Loucy (cell line): ENCODE measurements at regions not wholly inside any gene's neighbourhood (a gene's known extent, or its start where the extent isn't known, plus 50 kb on each side); places are given as distances from the start of the nearest gene placed in this dataset.

Source experiments
- H2AFZ ChIP-seq: fragments of 200-600 bp; sonication (generic); 2 replicates; pipeline ENCODE4 v1.6.0; 2016; ENCODE audit warnings: antibody characterized with exemption, mild to moderate bottlenecking, low read length, moderate library complexity
- H3F3A ChIP-seq: fragments of 200-600 bp; 2 replicates; pipeline ENCODE4 v1.6.0; 2016; ENCODE audit warnings: antibody characterized with exemption, low read depth, mild to moderate bottlenecking
- H3K27me3 ChIP-seq: fragments of 200-600 bp; sonication (generic); 2 replicates; pipeline ENCODE4 v1.6.1; 2014; ENCODE audit warnings: low read length, mild to moderate bottlenecking; ENCODE audit not compliant: insufficient read depth, poor library complexity, severe bottlenecking
- H3K36me3 ChIP-seq: fragments of 200-600 bp; sonication (generic); 2 replicates; pipeline ENCODE4 v1.6.1; 2016; ENCODE audit warnings: low read length; ENCODE audit not compliant: insufficient read depth
- H3K4me1 ChIP-seq: fragments of 200-600 bp; sonication (generic); 2 replicates; pipeline ENCODE4 v1.5.1; 2014; ENCODE audit warnings: low read length, mild to moderate bottlenecking; ENCODE audit not compliant: insufficient read depth, poor library complexity, severe bottlenecking
- H3K4me2 ChIP-seq: fragments of 200-600 bp; sonication (generic); 2 replicates; pipeline ENCODE4 v1.6.0; 2014; ENCODE audit warnings: antibody characterized with exemption, low read length, low read depth, mild to moderate bottlenecking; ENCODE audit not compliant: poor library complexity, severe bottlenecking
- H3K4me3 ChIP-seq: fragments of 200-600 bp; sonication (generic); 2 replicates; pipeline ENCODE4 v1.5.1; 2014; ENCODE audit warnings: low read length, mild to moderate bottlenecking, mixed read lengths; ENCODE audit not compliant: poor library complexity, severe bottlenecking
- H3K79me2 ChIP-seq: fragments of 200-600 bp; sonication (generic); 2 replicates; pipeline ENCODE4 v1.6.1; 2014; ENCODE audit warnings: low read length; ENCODE audit not compliant: insufficient read depth
- H3K9ac ChIP-seq: fragments of 200-600 bp; sonication (generic); 2 replicates; pipeline ENCODE4 v1.6.0; 2014; ENCODE audit warnings: mild to moderate bottlenecking, low read depth, low read length, moderate library complexity; ENCODE audit not compliant: poor library complexity, severe bottlenecking
- H3K9me2 ChIP-seq: fragments of 200-600 bp; sonication (generic); replicated peaks from 2 replicates; pipeline ENCODE4 v1.6.1; 2016; ENCODE audit warnings: low read depth, low read length, mixed read lengths
- H3K9me3 ChIP-seq: fragments of 200-600 bp; sonication (generic); 2 replicates; pipeline ENCODE4 v1.6.1; 2014; ENCODE audit warnings: mild to moderate bottlenecking, antibody characterized with exemption, low read length, low read depth; ENCODE audit not compliant: insufficient read depth
- H4K20me1 ChIP-seq: fragments of 200-600 bp; sonication (generic); 2 replicates; pipeline ENCODE4 v1.6.0; 2014; ENCODE audit warnings: antibody characterized with exemption, low read length, mild to moderate bottlenecking; ENCODE audit not compliant: insufficient read depth, poor library complexity, severe bottlenecking
- EZH2phosphoT487 ChIP-seq: fragments of 200-600 bp; IDR thresholded peaks from 2 replicates; pipeline ENCODE4 v1.6.1; 2018; ENCODE audit warnings: antibody characterized with exemption, mild to moderate bottlenecking, moderate library complexity, borderline replicate concordance
- TF ChIP-seq, protein P1 (sequence below): fragments of 200-600 bp; sonication (generic); conservative IDR thresholded peaks from 2 replicates; pipeline ENCODE4 v1.5.1; 2014; ENCODE audit warnings: mild to moderate bottlenecking, antibody characterized with exemption, low read length

DNA sequence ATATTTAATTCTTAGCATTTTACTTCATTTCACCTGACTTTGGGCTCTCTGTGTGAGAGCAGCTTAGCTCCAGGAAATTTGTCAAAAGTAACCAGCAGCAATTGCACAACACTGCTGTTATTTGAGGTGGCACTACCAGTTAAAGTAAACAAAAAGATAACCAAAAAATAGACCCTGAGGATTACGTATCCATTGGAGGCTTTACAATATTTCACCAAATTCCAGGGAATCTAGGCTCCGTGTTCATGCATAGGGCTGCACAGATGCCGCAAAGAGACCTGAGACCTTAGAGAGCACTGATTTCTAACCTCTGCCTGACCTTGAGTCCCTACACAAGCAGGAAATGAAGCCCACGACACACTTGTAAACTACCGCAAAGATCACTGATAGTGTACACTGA, 1392.7 kb upstream of the CDH6 start:
- Histone ChIP-seq H3K4me3 (no peak overlapping the region), H3K27me3 (no peaks in the 10 kb centered on the region), H2AFZ (no peak overlapping the region), H3K4me1 (no peaks in the 10 kb centered on the region), H3K4me2 (no peak overlapping the region), H3K9ac (no peak overlapping the region), H3K79me2 (no peaks in the 10 kb centered on the region), H3K9me3 (no peaks in the 10 kb centered on the region), H3K36me3 (no peaks in the 10 kb centered on the region), H3F3A (no peaks in the 10 kb centered on the region), H4K20me1 (no peaks in the 10 kb centered on the region), H3K9me2 (no peaks in the 10 kb centered on the region)
- TF ChIP-seq, protein P1, sequence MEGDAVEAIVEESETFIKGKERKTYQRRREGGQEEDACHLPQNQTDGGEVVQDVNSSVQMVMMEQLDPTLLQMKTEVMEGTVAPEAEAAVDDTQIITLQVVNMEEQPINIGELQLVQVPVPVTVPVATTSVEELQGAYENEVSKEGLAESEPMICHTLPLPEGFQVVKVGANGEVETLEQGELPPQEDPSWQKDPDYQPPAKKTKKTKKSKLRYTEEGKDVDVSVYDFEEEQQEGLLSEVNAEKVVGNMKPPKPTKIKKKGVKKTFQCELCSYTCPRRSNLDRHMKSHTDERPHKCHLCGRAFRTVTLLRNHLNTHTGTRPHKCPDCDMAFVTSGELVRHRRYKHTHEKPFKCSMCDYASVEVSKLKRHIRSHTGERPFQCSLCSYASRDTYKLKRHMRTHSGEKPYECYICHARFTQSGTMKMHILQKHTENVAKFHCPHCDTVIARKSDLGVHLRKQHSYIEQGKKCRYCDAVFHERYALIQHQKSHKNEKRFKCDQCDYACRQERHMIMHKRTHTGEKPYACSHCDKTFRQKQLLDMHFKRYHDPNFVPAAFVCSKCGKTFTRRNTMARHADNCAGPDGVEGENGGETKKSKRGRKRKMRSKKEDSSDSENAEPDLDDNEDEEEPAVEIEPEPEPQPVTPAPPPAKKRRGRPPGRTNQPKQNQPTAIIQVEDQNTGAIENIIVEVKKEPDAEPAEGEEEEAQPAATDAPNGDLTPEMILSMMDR: no peak
- no peak for TF ChIP-seq EZH2phosphoT487

- TF ChIP-seq, protein P1: no peak
- no peak for TF ChIP-seq EZH2phosphoT487
- no peak overlapping the region for H2AFZ ChIP-seq
These were observed 1397.5 kb upstream of the CDH6 start for GRCh38 chr5:29796013-29796412.

DNA sequence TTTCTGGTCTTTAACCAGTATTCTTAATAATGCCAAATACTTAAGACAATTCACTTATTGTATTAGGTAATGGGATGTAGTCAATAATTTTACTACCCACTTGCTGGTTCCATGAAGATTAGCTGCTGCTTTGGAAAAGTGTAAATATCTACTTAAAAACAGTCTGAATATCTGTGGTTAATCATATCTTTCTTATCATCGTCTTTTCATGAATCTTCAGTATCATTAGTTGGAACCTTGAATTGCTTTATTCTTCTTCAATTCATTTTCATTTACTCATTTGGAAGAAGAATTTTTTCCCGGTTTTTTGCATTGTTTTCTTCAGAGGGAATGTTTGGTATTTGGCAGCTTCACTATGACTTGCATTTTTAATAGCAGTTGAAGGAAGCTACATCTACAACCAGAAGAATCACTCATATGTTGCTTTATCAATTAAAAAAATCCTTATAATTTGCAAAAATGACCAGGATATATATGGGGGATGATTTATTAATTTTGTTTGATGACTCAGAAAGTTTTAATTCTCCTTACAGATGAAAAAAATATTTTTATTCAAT, 1398.3 kb upstream of the CDH6 start:
- no peaks in the 10 kb centered on the region for H4K20me1 ChIP-seq
- H3K79me2 ChIP-seq: no peaks in the 10 kb centered on the region
- H3K4me2 ChIP-seq: no peak overlapping the region
- H3K27me3 ChIP-seq: no peaks in the 10 kb centered on the region
- H3K9me2 ChIP-seq: no peaks in the 10 kb centered on the region
- H3K36me3 ChIP-seq: no peaks in the 10 kb centered on the region
- H3K9ac ChIP-seq: no peak overlapping the region
- H2AFZ ChIP-seq: no peak overlapping the region
- no peaks in the 10 kb centered on the region for H3K4me1 ChIP-seq
- H3F3A ChIP-seq: no peaks in the 10 kb centered on the region
- no peaks in the 10 kb centered on the region for H3K9me3 ChIP-seq
- H3K4me3 ChIP-seq: no peak overlapping the region
- TF ChIP-seq, protein P1: no peak
- no peak for TF ChIP-seq EZH2phosphoT487

More at GRCh38 chr5:29796013-29796412, 1397.5 kb upstream of the CDH6 start:
- H3F3A ChIP-seq: no peaks in the 10 kb centered on the region
- no peaks in the 10 kb centered on the region for H3K27me3 ChIP-seq
- no peak overlapping the region for H3K4me2 ChIP-seq
- H3K9me2 ChIP-seq: no peaks in the 10 kb centered on the region
- no peaks in the 10 kb centered on the region for H4K20me1 ChIP-seq
- H3K4me1 ChIP-seq: no peaks in the 10 kb centered on the region
- no peaks in the 10 kb centered on the region for H3K79me2 ChIP-seq
- H3K9ac ChIP-seq: no peak overlapping the region
- H3K9me3 ChIP-seq: no peaks in the 10 kb centered on the region
- no peak overlapping the region for H3K4me3 ChIP-seq
- H3K36me3 ChIP-seq: no peaks in the 10 kb centered on the region
